H1 (cell line): ENCODE measurements at regions not wholly inside any gene's neighbourhood (a gene's known extent, or its start where the extent isn't known, plus 50 kb on each side); places are given as distances from the start of the nearest gene placed in this dataset.

Experiments
- ASH2L ChIP-seq: fragments of 200-600, 300-600 bp; sonication (generic); IDR thresholded peaks from one replicate; pipeline ENCODE4 v1.7.1; 2017; ENCODE audit warnings: low read length
- CHD2 ChIP-seq: IDR thresholded peaks from 2 replicates; pipeline ENCODE4 v1.6.1; 2012; ENCODE audit warnings: low read length, improper control_type of control experiment
- CHD7 ChIP-seq: fragments of 300-600 bp; sonication (generic); IDR thresholded peaks from 2 replicates; pipeline ENCODE4 v1.7.1; 2012; ENCODE audit warnings: low read length, moderate library complexity, mild to moderate bottlenecking, inconsistent platforms; ENCODE audit not compliant: insufficient replicate concordance
- EP300 ChIP-seq, 2 experiments: IDR thresholded peaks; 1 replicate in 1 of 2; 2 replicates in 1 of 2; pipeline ENCODE4 v1.6.1; 2011 to 2012; ENCODE audit warnings: low read depth in 2 of 2, low read length in 2 of 2, mild to moderate bottlenecking in 2 of 2, borderline replicate concordance in 1 of 2, inconsistent platforms in 1 of 2, moderate library complexity in 1 of 2
- GTF2F1 ChIP-seq: IDR thresholded peaks from 2 replicates; pipeline ENCODE4 v1.6.1; 2012; ENCODE audit warnings: low read depth, low read length, improper control_type of control experiment, borderline replicate concordance
- POU5F1 ChIP-seq: IDR thresholded peaks from 2 replicates; pipeline ENCODE4 v1.6.1; 2011; ENCODE audit warnings: low read depth, mild to moderate bottlenecking, low read length, moderate library complexity
- RFX5 ChIP-seq: IDR thresholded peaks from 2 replicates; pipeline ENCODE4 v1.6.1; 2011; ENCODE audit warnings: low read depth, low read length, improper control_type of control experiment, borderline replicate concordance
- RXRA ChIP-seq: IDR thresholded peaks from 2 replicates; pipeline ENCODE4 v1.6.1; 2011; ENCODE audit warnings: low read depth, mild to moderate bottlenecking, low read length, moderate library complexity; ENCODE audit not compliant: insufficient read depth
- SIRT6 ChIP-seq: IDR thresholded peaks from one replicate; pipeline ENCODE4 v1.7.1; 2012; ENCODE audit warnings: low read length, inconsistent platforms
- TAF7 ChIP-seq: optimal IDR thresholded peaks from 2 replicates; pipeline ENCODE3; 2011; ENCODE audit warnings: low read depth, mild to moderate bottlenecking, inconsistent platforms, low read length, moderate library complexity, borderline replicate concordance

GRCh38 chr10:124262971-124263370 lies 155.8 kb downstream of the OAT start (continued):
- TF ChIP-seq CHD7 (no peak), EP300 (IDR thresholded peaks at IDR 0.05; ENCODE audit: borderline replicate concordance in 1 of 2, low read depth in 2 of 2, low read length in 2 of 2) (no peak), SIRT6 (no peak), TAF7 (no peak), ASH2L (no peak), POU5F1 (no peak), RFX5 (no peak), GTF2F1 (no peak), RXRA (no peak), CHD2 (no peak)
